HEK293T (cell line): ENCODE measurements at regions not wholly inside any gene's neighbourhood (a gene's known extent, or its start where the extent isn't known, plus 50 kb on each side); places are given as distances from the start of the nearest gene placed in this dataset.

Experiments used
- ARNT ChIP-seq: fragments of 450-650 bp; IDR thresholded peaks from 2 replicates; pipeline ENCODE4 v1.6.1; 2017; ENCODE audit warnings: mild to moderate bottlenecking
- FOXM1 ChIP-seq: fragments of 450-650 bp; IDR thresholded peaks from 2 replicates; pipeline ENCODE4 v1.6.1; 2017; ENCODE audit warnings: mild to moderate bottlenecking, borderline replicate concordance
- HDGF ChIP-seq: fragments of 450-650 bp; IDR thresholded peaks from 2 replicates; pipeline ENCODE4 v1.6.1; 2017; ENCODE audit warnings: antibody characterized with exemption, borderline replicate concordance
- LEF1 ChIP-seq: fragments of 450-650 bp; IDR thresholded peaks from 2 replicates; pipeline ENCODE4 v1.6.1; 2017; ENCODE audit warnings: mild to moderate bottlenecking, borderline replicate concordance
- NFRKB ChIP-seq: fragments of 450-650 bp; IDR thresholded peaks from 2 replicates; pipeline ENCODE4 v1.6.1; 2016; ENCODE audit warnings: mild to moderate bottlenecking, moderate library complexity
- SP1 ChIP-seq: fragments of 450-650 bp; IDR thresholded peaks from 2 replicates; pipeline ENCODE4 v1.6.1; 2017
- SUZ12 ChIP-seq: fragments of 450-650 bp; IDR thresholded peaks from 2 replicates; pipeline ENCODE4 v1.6.1; 2016; ENCODE audit warnings: mild to moderate bottlenecking
- TARDBP ChIP-seq: fragments of 450-650 bp; IDR thresholded peaks from 2 replicates; pipeline ENCODE4 v1.6.1; 2016

DNA sequence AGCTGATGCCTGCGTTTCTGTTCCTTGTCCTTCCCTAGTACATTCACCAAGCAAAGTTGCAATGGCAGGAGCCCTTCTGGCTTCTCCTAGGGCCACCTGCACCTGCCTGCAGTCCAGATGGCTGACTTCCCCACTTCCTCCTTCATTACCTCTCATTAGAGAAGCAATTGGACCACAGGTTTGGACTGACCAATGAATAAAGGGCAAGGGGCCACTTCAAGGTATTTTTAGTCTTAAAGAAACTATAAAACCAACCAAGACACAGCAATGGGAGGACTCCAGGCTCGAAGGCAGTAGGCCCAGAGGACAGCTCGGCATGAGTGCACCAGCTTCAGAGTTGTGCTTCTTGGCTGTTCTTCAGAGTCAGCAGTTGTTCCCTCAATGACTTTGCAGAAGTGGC lies 60.8 kb upstream of the ROR1 start:
- TF ChIP-seq FOXM1 = no peak
- no peak for TF ChIP-seq NFRKB
- TF ChIP-seq HDGF = no peak
- no peak for TF ChIP-seq SUZ12
- TF ChIP-seq TARDBP = no peak
- TF ChIP-seq ARNT = no peak
- TF ChIP-seq SP1 = no peak
- no peak for TF ChIP-seq LEF1
